ENCODE measurements at regions not wholly inside any gene's neighbourhood (a gene's known extent, or its start where the extent isn't known, plus 50 kb on each side); places are given as distances from the start of the nearest gene placed in this dataset.
A peak's percentile ranks its signal among the peaks of the same experiment; 100 is the strongest.

GRCh38 chr11:130588471-130588870 is 140.0 kb downstream of the ADAMTS15 start:
- H3K27me3 ChIP-seq (ENCODE audit: insufficient read depth, poor library complexity, severe bottlenecking): no peaks in the 10 kb centered on the region
- DNase-seq (ENCODE audit: low read depth in 1 of 2, low spot score in 1 of 2): no peak
- TF ChIP-seq SPI1 (IDR thresholded peaks at IDR 0.05; ENCODE audit: borderline replicate concordance, low read depth) (no peak), CTCF (IDR thresholded peaks at IDR 0.05; ENCODE audit: insufficient read depth, low read length) (no peak), REST (IDR thresholded peaks at IDR 0.05; ENCODE audit: insufficient replicate concordance, low read depth) (no peak), POLR2AphosphoS5 (IDR thresholded peaks at IDR 0.05; ENCODE audit: low read depth) (no peak)
- no peak overlapping the region for H3K27ac ChIP-seq (replicated peaks)
- H3K4me3 ChIP-seq (replicated peaks; ENCODE audit: insufficient read depth, low read length): no peak overlapping the region

GRCh38 chr11:130592056-130592455 is 143.6 kb downstream of the ADAMTS15 start:
- Histone ChIP-seq H3K4me3 (replicated peaks; ENCODE audit: insufficient read depth, low read length) (no peak overlapping the region), H3K27ac (replicated peaks) (no peak overlapping the region), H3K27me3 (ENCODE audit: insufficient read depth, poor library complexity, severe bottlenecking) (no peaks in the 10 kb centered on the region)
- TF ChIP-seq SPI1 (IDR thresholded peaks at IDR 0.05; ENCODE audit: borderline replicate concordance, low read depth): 0 out of 2 replicates have a peak, but pooled peaks have one; percentile 3
- TF ChIP-seq REST (IDR thresholded peaks at IDR 0.05; ENCODE audit: insufficient replicate concordance, low read depth): no peak
- no peak for TF ChIP-seq CTCF (IDR thresholded peaks at IDR 0.05; ENCODE audit: insufficient read depth, low read length)
- DNase-seq (ENCODE audit: low read depth in 1 of 2, low spot score in 1 of 2): no peak

- Histone ChIP-seq H3K27me3 (ENCODE audit: insufficient read depth, poor library complexity, severe bottlenecking) (no peaks in the 10 kb centered on the region), H3K4me3 (replicated peaks; ENCODE audit: insufficient read depth, low read length) (no peak overlapping the region), H3K27ac (replicated peaks) (no peak overlapping the region)
- no peak for TF ChIP-seq SPI1 (IDR thresholded peaks at IDR 0.05; ENCODE audit: borderline replicate concordance, low read depth)
- no peak for TF ChIP-seq CTCF (IDR thresholded peaks at IDR 0.05; ENCODE audit: insufficient read depth, low read length)
- TF ChIP-seq REST (IDR thresholded peaks at IDR 0.05; ENCODE audit: insufficient replicate concordance, low read depth): no peak
- TF ChIP-seq GABPA (IDR thresholded peaks at IDR 0.05; ENCODE audit: low read depth): no peak
- TF ChIP-seq POLR2AphosphoS5 (IDR thresholded peaks at IDR 0.05; ENCODE audit: low read depth): no peak
- no peak for DNase-seq (ENCODE audit: low read depth in 1 of 2, low spot score in 1 of 2)
Observed at GRCh38 chr11:130593064-130593463, 144.6 kb downstream of the ADAMTS15 start.
